ENCODE measurements at regions not wholly inside any gene's neighbourhood (a gene's known extent, or its start where the extent isn't known, plus 50 kb on each side); places are given as distances from the start of the nearest gene placed in this dataset.
A peak's percentile ranks its signal among the peaks of the same experiment; 100 is the strongest.

GRCh38 chr4:175891231-175891630 is 79.2 kb upstream of the GPM6A start:
- H3K36me3 Mint-ChIP-seq = no peaks in the 10 kb centered on the region; the same call in 1 of the 2 replicates
- no peaks in the 10 kb centered on the region for H3K27me3 Mint-ChIP-seq (ENCODE audit: low read depth)
- CTCF ChIA-PET = interaction anchor here (0.7 to 1.2 kb wide), 5 partner anchors 31 to 234 kb away, joined by 3 to 5 read pairs (median 3); no protein-coding TSS in a partner anchor
- peaks cover 7% of the 10 kb centered on the region for H3K9me3 Mint-ChIP-seq
- POLR2A ChIA-PET = no interaction called here
- DNase-seq (ENCODE audit: low spot score) = no peak
- no peak overlapping the region for H3K27ac Mint-ChIP-seq
- H3K4me1 Mint-ChIP-seq = peaks cover 7% of the 10 kb centered on the region
- TF ChIP-seq, protein P1, sequence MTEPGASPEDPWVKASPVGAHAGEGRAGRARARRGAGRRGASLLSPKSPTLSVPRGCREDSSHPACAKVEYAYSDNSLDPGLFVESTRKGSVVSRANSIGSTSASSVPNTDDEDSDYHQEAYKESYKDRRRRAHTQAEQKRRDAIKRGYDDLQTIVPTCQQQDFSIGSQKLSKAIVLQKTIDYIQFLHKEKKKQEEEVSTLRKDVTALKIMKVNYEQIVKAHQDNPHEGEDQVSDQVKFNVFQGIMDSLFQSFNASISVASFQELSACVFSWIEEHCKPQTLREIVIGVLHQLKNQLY (CRISPR knock-in tag; IDR thresholded peaks at IDR 0.05) = no peak
- TF ChIP-seq NFATC4 (CRISPR knock-in tag; IDR thresholded peaks at IDR 0.05) (no peak), HMGA2 (CRISPR knock-in tag; IDR thresholded peaks at IDR 0.05) (no peak), ZNF396 (CRISPR knock-in tag; IDR thresholded peaks at IDR 0.05; ENCODE audit: borderline replicate concordance) (no peak), MXD4 (CRISPR knock-in tag; IDR thresholded peaks at IDR 0.05; ENCODE audit: borderline replicate concordance) (no peak), FOXP1 (CRISPR knock-in tag; IDR thresholded peaks at IDR 0.05; ENCODE audit: borderline replicate concordance) (no peak), ZBTB43 (CRISPR knock-in tag; IDR thresholded peaks at IDR 0.05) (no peak), ZNF671 (CRISPR knock-in tag; IDR thresholded peaks at IDR 0.05) (no peak), ZNF121 (CRISPR knock-in tag; IDR thresholded peaks at IDR 0.05) (no peak)
- TF ChIP-seq, protein P2, sequence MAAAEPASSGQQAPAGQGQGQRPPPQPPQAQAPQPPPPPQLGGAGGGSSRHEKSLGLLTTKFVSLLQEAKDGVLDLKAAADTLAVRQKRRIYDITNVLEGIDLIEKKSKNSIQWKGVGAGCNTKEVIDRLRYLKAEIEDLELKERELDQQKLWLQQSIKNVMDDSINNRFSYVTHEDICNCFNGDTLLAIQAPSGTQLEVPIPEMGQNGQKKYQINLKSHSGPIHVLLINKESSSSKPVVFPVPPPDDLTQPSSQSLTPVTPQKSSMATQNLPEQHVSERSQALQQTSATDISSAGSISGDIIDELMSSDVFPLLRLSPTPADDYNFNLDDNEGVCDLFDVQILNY (CRISPR knock-in tag; IDR thresholded peaks at IDR 0.05) = no peak
- TF ChIP-seq, protein P3, sequence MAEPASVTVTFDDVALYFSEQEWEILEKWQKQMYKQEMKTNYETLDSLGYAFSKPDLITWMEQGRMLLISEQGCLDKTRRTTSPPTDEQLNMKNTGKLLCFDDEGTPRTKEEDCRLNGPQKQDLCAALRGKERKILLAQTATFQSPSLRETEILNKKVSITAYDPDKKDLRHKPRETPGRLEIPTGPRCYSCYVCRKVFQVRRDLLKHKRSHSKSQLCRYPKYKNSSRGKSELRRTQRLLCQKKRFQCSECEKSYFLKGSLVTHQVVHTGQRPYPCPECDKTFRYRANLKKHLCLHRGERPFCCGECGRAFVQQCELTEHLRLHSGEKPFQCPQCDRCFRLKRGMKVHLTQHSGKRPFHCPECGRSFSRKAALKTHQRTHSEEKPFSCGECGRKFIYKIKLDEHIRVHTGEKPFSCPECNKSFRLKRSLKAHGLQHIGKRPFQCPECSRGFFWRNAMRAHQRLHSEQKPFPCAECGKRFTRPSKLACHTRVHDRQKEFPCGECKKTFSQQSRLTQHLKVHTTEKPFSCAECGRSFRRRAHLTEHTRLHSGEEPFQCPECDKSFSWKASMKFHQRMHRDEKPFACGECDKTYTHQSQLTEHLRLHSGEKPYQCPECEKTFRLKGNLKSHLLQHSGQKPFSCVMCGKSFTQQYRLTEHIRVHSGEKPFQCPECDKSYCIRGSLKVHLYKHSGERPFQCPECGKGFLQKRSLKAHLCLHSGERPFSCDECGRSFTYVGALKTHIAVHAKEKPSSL (CRISPR knock-in tag; conservative IDR thresholded peaks at IDR 0.05) = no peak
- TF ChIP-seq, protein P4, sequence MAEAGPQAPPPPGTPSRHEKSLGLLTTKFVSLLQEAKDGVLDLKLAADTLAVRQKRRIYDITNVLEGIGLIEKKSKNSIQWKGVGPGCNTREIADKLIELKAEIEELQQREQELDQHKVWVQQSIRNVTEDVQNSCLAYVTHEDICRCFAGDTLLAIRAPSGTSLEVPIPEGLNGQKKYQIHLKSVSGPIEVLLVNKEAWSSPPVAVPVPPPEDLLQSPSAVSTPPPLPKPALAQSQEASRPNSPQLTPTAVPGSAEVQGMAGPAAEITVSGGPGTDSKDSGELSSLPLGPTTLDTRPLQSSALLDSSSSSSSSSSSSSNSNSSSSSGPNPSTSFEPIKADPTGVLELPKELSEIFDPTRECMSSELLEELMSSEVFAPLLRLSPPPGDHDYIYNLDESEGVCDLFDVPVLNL (CRISPR knock-in tag; IDR thresholded peaks at IDR 0.05; ENCODE audit: borderline replicate concordance, low read depth) = no peak
- H3K4me3 Mint-ChIP-seq = no peak overlapping the region
- ATAC-seq = no peak

- H3K4me3 Mint-ChIP-seq = no peak overlapping the region
- DNase-seq (ENCODE audit: low spot score) = no peak
- no peaks in the 10 kb centered on the region for H3K27me3 Mint-ChIP-seq (ENCODE audit: low read depth)
- H3K9me3 Mint-ChIP-seq = peaks cover 7% of the 10 kb centered on the region
- ChIA-PET CTCF (interaction anchor here (1.0 to 1.2 kb wide), 4 partner anchors 30 to 234 kb away, joined by 3 to 5 read pairs (median 4); no protein-coding TSS in a partner anchor), POLR2A (no interaction called here)
- TF ChIP-seq, protein P5, sequence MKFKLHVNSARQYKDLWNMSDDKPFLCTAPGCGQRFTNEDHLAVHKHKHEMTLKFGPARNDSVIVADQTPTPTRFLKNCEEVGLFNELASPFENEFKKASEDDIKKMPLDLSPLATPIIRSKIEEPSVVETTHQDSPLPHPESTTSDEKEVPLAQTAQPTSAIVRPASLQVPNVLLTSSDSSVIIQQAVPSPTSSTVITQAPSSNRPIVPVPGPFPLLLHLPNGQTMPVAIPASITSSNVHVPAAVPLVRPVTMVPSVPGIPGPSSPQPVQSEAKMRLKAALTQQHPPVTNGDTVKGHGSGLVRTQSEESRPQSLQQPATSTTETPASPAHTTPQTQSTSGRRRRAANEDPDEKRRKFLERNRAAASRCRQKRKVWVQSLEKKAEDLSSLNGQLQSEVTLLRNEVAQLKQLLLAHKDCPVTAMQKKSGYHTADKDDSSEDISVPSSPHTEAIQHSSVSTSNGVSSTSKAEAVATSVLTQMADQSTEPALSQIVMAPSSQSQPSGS (CRISPR knock-in tag; IDR thresholded peaks at IDR 0.05; ENCODE audit: borderline replicate concordance, low read depth) = no peak
- no peak for TF ChIP-seq PRDM15 (CRISPR knock-in tag; IDR thresholded peaks at IDR 0.05)
- TF ChIP-seq, protein P6, sequence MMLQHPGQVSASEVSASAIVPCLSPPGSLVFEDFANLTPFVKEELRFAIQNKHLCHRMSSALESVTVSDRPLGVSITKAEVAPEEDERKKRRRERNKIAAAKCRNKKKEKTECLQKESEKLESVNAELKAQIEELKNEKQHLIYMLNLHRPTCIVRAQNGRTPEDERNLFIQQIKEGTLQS (CRISPR knock-in tag; conservative IDR thresholded peaks at IDR 0.05) = no peak
- TF ChIP-seq, protein P7, sequence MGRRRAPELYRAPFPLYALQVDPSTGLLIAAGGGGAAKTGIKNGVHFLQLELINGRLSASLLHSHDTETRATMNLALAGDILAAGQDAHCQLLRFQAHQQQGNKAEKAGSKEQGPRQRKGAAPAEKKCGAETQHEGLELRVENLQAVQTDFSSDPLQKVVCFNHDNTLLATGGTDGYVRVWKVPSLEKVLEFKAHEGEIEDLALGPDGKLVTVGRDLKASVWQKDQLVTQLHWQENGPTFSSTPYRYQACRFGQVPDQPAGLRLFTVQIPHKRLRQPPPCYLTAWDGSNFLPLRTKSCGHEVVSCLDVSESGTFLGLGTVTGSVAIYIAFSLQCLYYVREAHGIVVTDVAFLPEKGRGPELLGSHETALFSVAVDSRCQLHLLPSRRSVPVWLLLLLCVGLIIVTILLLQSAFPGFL (CRISPR knock-in tag; IDR thresholded peaks at IDR 0.05; ENCODE audit: borderline replicate concordance) = no peak
- no peak for TF ChIP-seq ETV6 (CRISPR knock-in tag; IDR thresholded peaks at IDR 0.05)
- no peak for TF ChIP-seq OVOL2 (CRISPR knock-in tag; IDR thresholded peaks at IDR 0.05; ENCODE audit: borderline replicate concordance)
- TF ChIP-seq PRRX2 (CRISPR knock-in tag; IDR thresholded peaks at IDR 0.05) = no peak
- H3K27ac Mint-ChIP-seq = no peak overlapping the region
- ATAC-seq = peak; percentile 50
- peaks cover 7% of the 10 kb centered on the region for H3K4me1 Mint-ChIP-seq
- H3K36me3 Mint-ChIP-seq = no peaks in the 10 kb centered on the region; the same call in 1 of the 2 replicates
These were observed 79.8 kb upstream of the GPM6A start for GRCh38 chr4:175891851-175892250.

Data from WTC11 (cell line).